OCI-LY3 (cell line): ENCODE measurements at regions not wholly inside any gene's neighbourhood (a gene's known extent, or its start where the extent isn't known, plus 50 kb on each side); places are given as distances from the start of the nearest gene placed in this dataset.

ENCODE experiments used
- H2AFZ ChIP-seq: fragments of 200-600, 300-600 bp; shearing (Covaris generic); 2 replicates; pipeline ENCODE4 v1.6.0; 2014; ENCODE audit warnings: antibody characterized with exemption, low read depth, low read length
- H3K27ac ChIP-seq: fragments of 200-600, 300-600 bp; sonication (generic); 2 replicates; pipeline ENCODE4 v1.5.1; 2014; ENCODE audit warnings: mild to moderate bottlenecking, low read length, moderate library complexity, mixed read lengths
- H3K27me3 ChIP-seq: fragments of 200-600, 300-600 bp; sonication (generic); 2 replicates; pipeline ENCODE4 v1.6.1; 2014; ENCODE audit warnings: low read depth, low read length, mixed read lengths
- H3K36me3 ChIP-seq: fragments of 200-600, 300-600 bp; sonication (generic); replicated peaks from 2 replicates; pipeline ENCODE3; 2014; ENCODE audit warnings: low read depth, low read length, mixed read lengths
- H3K4me1 ChIP-seq: fragments of 300-600, 200-600 bp; sonication (generic); 2 replicates; pipeline ENCODE4 v1.6.1; 2014; ENCODE audit warnings: low read length, mixed read lengths
- H3K4me2 ChIP-seq: fragments of 200-600, 300-600 bp; sonication (generic); 2 replicates; pipeline ENCODE4 v1.6.1; 2014; ENCODE audit warnings: low read length, mixed read lengths
- H3K4me3 ChIP-seq: fragments of 300-600, 200-600 bp; sonication (generic); 2 replicates; pipeline ENCODE4 v1.5.1; 2014; ENCODE audit warnings: antibody characterized with exemption, mild to moderate bottlenecking, low read length, moderate library complexity
- H3K79me2 ChIP-seq: fragments of 300-600, 200-600 bp; shearing (Covaris generic); 2 replicates; pipeline ENCODE4 v1.6.1; 2014; ENCODE audit warnings: mild to moderate bottlenecking, low read length, mixed read lengths
- H3K9ac ChIP-seq: fragments of 300-600, 200-600 bp; shearing (Covaris generic); 2 replicates; pipeline ENCODE4 v1.6.0; 2014; ENCODE audit warnings: mild to moderate bottlenecking, low read length, moderate library complexity
- H3K9me3 ChIP-seq: fragments of 200-600, 300-600 bp; shearing (Covaris generic); 2 replicates; pipeline ENCODE4 v1.6.1; 2014; ENCODE audit warnings: low read length, mixed read lengths; ENCODE audit not compliant: insufficient read depth
- H4K20me1 ChIP-seq: fragments of 200-600, 300-600 bp; sonication (generic); 2 replicates; pipeline ENCODE4 v1.6.1; 2016; ENCODE audit warnings: low read length, mixed read lengths; ENCODE audit not compliant: insufficient read depth
- EZH2phosphoT487 ChIP-seq: fragments of 200-600 bp; shearing (Covaris generic); IDR thresholded peaks from 2 replicates; pipeline ENCODE4 v1.6.1; 2018; ENCODE audit warnings: antibody characterized with exemption, mixed run types, low read depth
- TF ChIP-seq, protein P1 (sequence below): fragments of 200-600, 300-600 bp; sonication (generic); IDR thresholded peaks from 2 replicates; pipeline ENCODE4 v1.5.1; 2014; ENCODE audit warnings: antibody characterized with exemption, low read length, low read depth

DNA sequence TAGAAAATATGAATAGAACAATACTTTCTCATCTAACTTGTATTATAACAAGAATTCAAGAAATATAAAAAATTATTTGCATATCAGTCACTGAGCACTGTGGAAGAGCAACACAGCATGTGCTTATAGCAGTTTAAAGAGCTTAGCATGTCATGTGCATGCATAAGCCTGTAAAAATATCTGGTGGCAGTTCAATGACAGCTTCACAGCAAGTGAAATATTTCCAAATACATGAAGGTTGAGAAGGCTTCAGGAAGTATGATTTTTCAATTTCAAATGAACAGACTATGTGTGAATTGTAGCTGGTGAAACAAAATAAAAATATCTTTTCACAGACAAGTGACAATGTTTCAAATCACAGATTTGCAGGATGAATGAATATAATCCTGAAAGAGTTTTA, 128.5 kb downstream of the PRDM9 start:
- no peaks in the 10 kb centered on the region for H3K27me3 ChIP-seq
- no peak overlapping the region for H2AFZ ChIP-seq
- H3K9ac ChIP-seq: no peak overlapping the region
- H3K79me2 ChIP-seq: no peaks in the 10 kb centered on the region
- TF ChIP-seq, protein P1, sequence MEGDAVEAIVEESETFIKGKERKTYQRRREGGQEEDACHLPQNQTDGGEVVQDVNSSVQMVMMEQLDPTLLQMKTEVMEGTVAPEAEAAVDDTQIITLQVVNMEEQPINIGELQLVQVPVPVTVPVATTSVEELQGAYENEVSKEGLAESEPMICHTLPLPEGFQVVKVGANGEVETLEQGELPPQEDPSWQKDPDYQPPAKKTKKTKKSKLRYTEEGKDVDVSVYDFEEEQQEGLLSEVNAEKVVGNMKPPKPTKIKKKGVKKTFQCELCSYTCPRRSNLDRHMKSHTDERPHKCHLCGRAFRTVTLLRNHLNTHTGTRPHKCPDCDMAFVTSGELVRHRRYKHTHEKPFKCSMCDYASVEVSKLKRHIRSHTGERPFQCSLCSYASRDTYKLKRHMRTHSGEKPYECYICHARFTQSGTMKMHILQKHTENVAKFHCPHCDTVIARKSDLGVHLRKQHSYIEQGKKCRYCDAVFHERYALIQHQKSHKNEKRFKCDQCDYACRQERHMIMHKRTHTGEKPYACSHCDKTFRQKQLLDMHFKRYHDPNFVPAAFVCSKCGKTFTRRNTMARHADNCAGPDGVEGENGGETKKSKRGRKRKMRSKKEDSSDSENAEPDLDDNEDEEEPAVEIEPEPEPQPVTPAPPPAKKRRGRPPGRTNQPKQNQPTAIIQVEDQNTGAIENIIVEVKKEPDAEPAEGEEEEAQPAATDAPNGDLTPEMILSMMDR: no peak
- TF ChIP-seq EZH2phosphoT487: no peak
- no peaks in the 10 kb centered on the region for H3K4me1 ChIP-seq
- no peaks in the 10 kb centered on the region for H3K36me3 ChIP-seq
- H3K9me3 ChIP-seq: no peaks in the 10 kb centered on the region
- H4K20me1 ChIP-seq: no peaks in the 10 kb centered on the region
- H3K27ac ChIP-seq: no peak overlapping the region
- H3K4me3 ChIP-seq: no peak overlapping the region
- no peak overlapping the region for H3K4me2 ChIP-seq

DNA sequence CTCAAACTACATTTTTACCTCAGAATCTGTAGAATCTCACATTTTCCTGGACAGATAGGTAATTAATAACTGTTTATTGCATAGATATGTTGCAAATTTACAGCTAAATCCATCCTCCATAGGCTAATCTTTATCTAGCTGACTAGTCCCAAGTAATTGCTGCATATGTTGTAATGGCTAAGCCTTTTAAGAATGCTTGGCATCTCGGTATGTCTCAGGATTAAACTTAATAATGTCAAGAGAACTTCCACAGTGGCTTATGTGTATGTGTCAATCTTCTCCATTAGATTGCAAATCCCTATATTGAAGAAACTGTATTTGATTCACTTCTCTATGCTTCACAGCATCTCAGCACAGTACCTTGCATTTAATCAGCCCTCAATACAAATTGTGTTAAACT, 131.9 kb downstream of the PRDM9 start:
- Histone ChIP-seq H3K27me3 (no peaks in the 10 kb centered on the region), H3K27ac (no peak overlapping the region), H3K4me1 (no peaks in the 10 kb centered on the region), H3K9ac (no peak overlapping the region), H3K79me2 (no peaks in the 10 kb centered on the region), H3K36me3 (no peaks in the 10 kb centered on the region), H2AFZ (no peak overlapping the region), H4K20me1 (no peaks in the 10 kb centered on the region), H3K9me3 (no peaks in the 10 kb centered on the region), H3K4me3 (no peak overlapping the region), H3K4me2 (no peak overlapping the region)
- no peak for TF ChIP-seq EZH2phosphoT487
- TF ChIP-seq, protein P1: no peak

DNA sequence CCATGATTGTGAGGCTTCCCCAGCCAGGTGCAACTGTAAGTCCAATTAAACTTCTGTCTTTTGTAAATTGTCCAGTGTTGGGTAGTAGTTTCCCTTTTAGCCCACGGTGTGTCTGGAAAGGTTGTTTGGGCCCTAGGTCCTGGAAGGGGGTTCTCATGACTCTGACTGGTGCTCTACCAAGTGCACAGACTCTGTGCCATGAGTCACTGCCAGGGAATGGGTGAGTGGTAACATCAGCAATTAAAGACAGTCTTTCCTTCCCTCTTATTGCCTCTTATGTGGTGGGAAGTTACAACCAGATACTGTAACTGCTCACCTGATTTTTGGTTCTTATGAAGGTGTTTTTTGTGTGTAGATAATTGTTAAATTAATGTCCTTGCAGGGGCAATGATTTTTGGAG, 141.2 kb downstream of the PRDM9 start:
- H3K27me3 ChIP-seq: no peaks in the 10 kb centered on the region

DNA sequence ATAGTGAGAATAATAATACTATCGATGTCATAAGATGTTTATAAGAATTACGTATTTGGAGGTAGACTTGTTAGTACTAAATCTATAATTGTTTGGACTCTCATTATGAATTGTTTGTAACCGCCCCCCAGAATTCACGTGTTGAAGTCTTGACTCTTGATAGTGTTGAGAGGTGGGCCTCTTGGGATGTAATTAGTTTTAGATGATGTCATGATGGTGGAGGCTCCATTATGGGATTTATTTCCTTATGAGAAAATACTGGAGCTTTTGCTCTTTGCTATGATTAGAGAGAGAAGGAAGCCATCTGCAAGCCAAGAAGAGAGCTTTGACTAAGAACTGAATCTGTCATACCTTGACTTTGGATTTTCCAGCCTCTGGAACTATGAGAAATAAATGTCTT, 142.2 kb downstream of the PRDM9 start:
- Histone ChIP-seq H4K20me1 (no peaks in the 10 kb centered on the region), H3K9ac (no peak overlapping the region), H3K4me2 (no peak overlapping the region), H3K27me3 (no peaks in the 10 kb centered on the region), H3K36me3 (no peaks in the 10 kb centered on the region), H3K4me1 (peaks cover 6% of the 10 kb centered on the region), H2AFZ (no peak overlapping the region), H3K79me2 (no peaks in the 10 kb centered on the region), H3K27ac (no peak overlapping the region), H3K4me3 (no peak overlapping the region), H3K9me3 (no peaks in the 10 kb centered on the region)
- TF ChIP-seq EZH2phosphoT487: no peak

More for the DNA sequence above, 141.2 kb downstream of the PRDM9 start:
- Histone ChIP-seq H3K9ac (no peak overlapping the region), H4K20me1 (no peaks in the 10 kb centered on the region), H3K4me1 (peaks cover 6% of the 10 kb centered on the region), H3K4me2 (no peak overlapping the region), H3K9me3 (no peaks in the 10 kb centered on the region), H3K27ac (no peak overlapping the region), H2AFZ (no peak overlapping the region), H3K79me2 (no peaks in the 10 kb centered on the region), H3K36me3 (no peaks in the 10 kb centered on the region), H3K4me3 (no peak overlapping the region)
- TF ChIP-seq, protein P1: no peak
- no peak for TF ChIP-seq EZH2phosphoT487

DNA sequence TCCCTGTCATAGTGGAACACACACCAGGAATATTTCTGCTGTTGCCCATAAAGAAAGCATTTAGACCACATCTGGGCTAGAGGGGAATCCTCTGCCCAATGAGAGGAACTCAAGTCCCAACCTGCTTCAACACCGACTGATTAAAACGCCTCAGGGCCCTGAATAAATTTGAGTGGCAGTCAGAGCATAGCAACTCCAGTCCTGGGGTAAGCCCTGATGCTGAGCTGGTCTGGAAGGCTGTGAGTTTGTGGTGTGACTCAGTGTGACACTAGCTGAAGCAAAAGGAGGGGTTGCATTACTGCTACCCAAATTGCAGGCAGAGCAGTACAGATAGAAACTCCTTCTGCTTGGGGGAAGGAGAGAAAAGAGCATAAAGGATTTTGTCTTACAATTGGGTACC, 148.3 kb downstream of the PRDM9 start:
- H4K20me1 ChIP-seq: no peaks in the 10 kb centered on the region
- H3K27me3 ChIP-seq: no peaks in the 10 kb centered on the region
- H3K4me2 ChIP-seq: no peak overlapping the region
- peaks cover 6% of the 10 kb centered on the region for H3K4me1 ChIP-seq
- TF ChIP-seq, protein P1: no peak
- no peak for TF ChIP-seq EZH2phosphoT487
- no peaks in the 10 kb centered on the region for H3K9me3 ChIP-seq
- H3K4me3 ChIP-seq: no peak overlapping the region
- H2AFZ ChIP-seq: no peak overlapping the region
- H3K79me2 ChIP-seq: no peaks in the 10 kb centered on the region
- no peak overlapping the region for H3K9ac ChIP-seq
- H3K36me3 ChIP-seq: no peaks in the 10 kb centered on the region
- H3K27ac ChIP-seq: no peak overlapping the region
